Body of pancreas (tissue), 4 donors: ENCODE measurements at regions not wholly inside any gene's neighbourhood (a gene's known extent, or its start where the extent isn't known, plus 50 kb on each side); places are given as distances from the start of the nearest gene placed in this dataset.

ENCODE experiments used
- ATAC-seq: fragments of 150-250 bp; one replicate; pipeline ENCODE4 v1.9.1; 2016
- DNase-seq, 4 donors: peaks; one replicate each; pipeline ENCODE4 v3.0.0-alpha.2; 2019
- H3K27ac ChIP-seq, 4 donors: fragments of 200-600 bp; sonication (generic); 1 replicate in 3 of 4; 2 replicates in 1 of 4; pipeline versions ENCODE4 v1.5.1 to v1.6.1; 2016 to 2019; ENCODE audit warnings: mild to moderate bottlenecking in 1 of 4, mixed read lengths in 1 of 4, moderate library complexity in 1 of 4
- H3K27me3 ChIP-seq, 2 donors: fragments of 200-600 bp; sonication (generic); one replicate each; pipeline ENCODE4 v1.6.0; 2016; ENCODE audit warnings: mild to moderate bottlenecking in 1 of 2
- H3K36me3 ChIP-seq, 2 donors: fragments of 200-600 bp; sonication (generic); replicated peaks in 1 of 2; 2 replicates each; pipeline ENCODE4 v1.5.1; 2016; ENCODE audit warnings: low read depth in 2 of 2; ENCODE audit not compliant: insufficient read depth in 1 of 2
- H3K4me1 ChIP-seq: fragments of 200-600 bp; sonication (generic); one replicate; pipeline ENCODE4 v1.6.0; 2016
- H3K4me3 ChIP-seq, 2 donors: fragments of 200-600 bp; sonication (generic); 1 replicate in 1 of 2; 2 replicates in 1 of 2; pipeline ENCODE4 v1.5.1; 2016 to 2019
- H3K9me3 ChIP-seq, 3 donors: fragments of 200-600 bp; sonication (generic); 1 replicate in 2 of 3; 2 replicates in 1 of 3; pipeline ENCODE4 v1.5.1; 2016
- CTCF ChIP-seq, 7 experiments: fragments of 450-650 bp in 4 of 7; fragments of 200-600 bp in 3 of 7; sonication (generic) in 3 of 7; IDR thresholded peaks; one replicate each; pipeline ENCODE4 v1.5.1; 2016 to 2019; ENCODE audit warnings: antibody characterized with exemption in 7 of 7
- POLR2A ChIP-seq, 3 donors: fragments of 450-650 bp; IDR thresholded peaks; one replicate each; pipeline ENCODE4 v1.6.1; 2016; ENCODE audit warnings: antibody characterized with exemption in 3 of 3, mild to moderate bottlenecking in 2 of 3
- WGBS, 2 donors: methylation state at CpG; one replicate each; pipeline ENCODE4 v1.1.5; 2017; 5-methylcytosine and 5-hydroxymethylcytosine counted together
- intact Hi-C: fragments of 100-400 bp; cut with DNase I; formaldehyde crosslinking; loops from one replicate; pipeline ENCODE4 v1.15.1; 2023

GRCh38 chr6:163962627-163963117, 548.2 kb downstream of the QKI start:
- Histone ChIP-seq H3K36me3 (no peaks in the 10 kb centered on the region), H3K27ac (no peak overlapping the region), H3K4me1 (peaks cover 14% of the 10 kb centered on the region), H3K27me3 (no peaks in the 10 kb centered on the region), H3K9me3 (no peaks in the 10 kb centered on the region), H3K4me3 (no peak overlapping the region)
- DNase-seq: no peak
- no peak for ATAC-seq
- WGBS, 2 donors: 83 to 92% methylated on average over 13 of the region's 13 CpGs
- TF ChIP-seq CTCF (IDR thresholded peaks at IDR 0.05) (no peak), POLR2A (IDR thresholded peaks at IDR 0.05) (no peak)
- intact Hi-C loops: no loop called here

- Histone ChIP-seq H3K36me3 (no peaks in the 10 kb centered on the region), H3K27ac (no peak overlapping the region), H3K4me1 (peaks cover 14% of the 10 kb centered on the region), H3K9me3 (no peaks in the 10 kb centered on the region), H3K27me3 (no peaks in the 10 kb centered on the region), H3K4me3 (no peak overlapping the region)
- 51 to 53% methylated on average over 9 to 10 of the region's 10 CpGs for WGBS, 2 donors
- no peak for DNase-seq
- ATAC-seq: peak; percentile 13
- TF ChIP-seq CTCF (IDR thresholded peaks at IDR 0.05) (no peak), POLR2A (IDR thresholded peaks at IDR 0.05) (no peak)
- intact Hi-C loops: no loop called here
Observed at GRCh38 chr6:163960128-163960527, 545.6 kb downstream of the QKI start.

- intact Hi-C loops: no loop called here
- no peak overlapping the region for H3K4me3 ChIP-seq
- DNase-seq (no peak), ATAC-seq (no peak)
- no peaks in the 10 kb centered on the region for H3K27me3 ChIP-seq
- no peak overlapping the region for H3K27ac ChIP-seq
- no peak for TF ChIP-seq POLR2A (IDR thresholded peaks at IDR 0.05)
- no peak for TF ChIP-seq CTCF (IDR thresholded peaks at IDR 0.05)
- 61 to 67% methylated on average over 3 of the region's 3 CpGs for WGBS, 2 donors
- H3K36me3 ChIP-seq: no peaks in the 10 kb centered on the region
- H3K9me3 ChIP-seq: no peaks in the 10 kb centered on the region
- H3K4me1 ChIP-seq: peaks cover 14% of the 10 kb centered on the region
Observed at GRCh38 chr6:163958646-163959045, 544.1 kb downstream of the QKI start.

GRCh38 chr6:163956571-163957407, 542.3 kb downstream of the QKI start:
- WGBS, 2 donors: 13 to 18% methylated on average over 12 of the region's 12 CpGs
- Histone ChIP-seq H3K4me3 (no peak overlapping the region), H3K4me1 (peaks cover 14% of the 10 kb centered on the region), H3K27ac (no peak overlapping the region), H3K9me3 (no peaks in the 10 kb centered on the region), H3K36me3 (no peaks in the 10 kb centered on the region), H3K27me3 (no peaks in the 10 kb centered on the region)
- peak; percentile 90 for ATAC-seq
- peak; percentile 74 to 82 (median 78) for DNase-seq
- intact Hi-C loops: no loop called here
- TF ChIP-seq POLR2A (IDR thresholded peaks at IDR 0.05) (no peak), CTCF (IDR thresholded peaks at IDR 0.05) (peak; percentile 73 to 93 (median 88))

- H3K4me3 ChIP-seq: no peak overlapping the region
- no peak overlapping the region for H3K27ac ChIP-seq
- ATAC-seq: no peak
- H3K36me3 ChIP-seq: no peaks in the 10 kb centered on the region
- no peak for DNase-seq
- WGBS, 2 donors: 58 to 71% methylated on average over 4 of the region's 4 CpGs
- no peaks in the 10 kb centered on the region for H3K27me3 ChIP-seq
- no peak for TF ChIP-seq CTCF (IDR thresholded peaks at IDR 0.05)
- no peak for TF ChIP-seq POLR2A (IDR thresholded peaks at IDR 0.05)
- intact Hi-C loops: no loop called here
- H3K4me1 ChIP-seq: peaks cover 14% of the 10 kb centered on the region
- no peaks in the 10 kb centered on the region for H3K9me3 ChIP-seq
Observed at GRCh38 chr6:163955756-163956155, 541.2 kb downstream of the QKI start.
